ENCODE measurements at regions not wholly inside any gene's neighbourhood (a gene's known extent, or its start where the extent isn't known, plus 50 kb on each side); places are given as distances from the start of the nearest gene placed in this dataset.

- H3K27me3 ChIP-seq (ENCODE audit: control insufficient read depth in 2 of 2, insufficient read depth in 2 of 2, low read length in 2 of 2): peaks cover 0 to 11% of the 10 kb centered on the region in 2 experiments; a peak in 1 of 5 replicates
- no peak overlapping the region for H3K4me3 ChIP-seq
- no TSS peak for BruUV-seq (replicated peaks)
- POLR2A ChIA-PET: no interaction called here
- H3K9ac ChIP-seq (ENCODE audit: insufficient read depth in 1 of 2, low read depth in 2 of 2, low read length in 2 of 2): no peak overlapping the region
- intact Hi-C loops (cut with micrococcal nuclease) (no loop called here), in situ Hi-C loops (cut with MboI) (no loop called here)
- no peaks in the 10 kb centered on the region for H3K36me3 ChIP-seq (ENCODE audit: control insufficient read depth, insufficient read depth, low read length)
- no peaks in the 10 kb centered on the region for H4K20me1 ChIP-seq (replicated peaks; ENCODE audit: control insufficient read depth, insufficient read depth, low read length)
- no peaks in the 10 kb centered on the region for H3K9me1 ChIP-seq (ENCODE audit: control insufficient read depth, insufficient read depth, low read length)
- CTCF ChIA-PET (ENCODE audit: low intra/inter-chr PET ratio): no interaction called here
- H3K79me2 ChIP-seq (ENCODE audit: control insufficient read depth, insufficient read depth, low read length): no peaks in the 10 kb centered on the region
- H3K4me1 ChIP-seq (replicated peaks in 1 of 2; ENCODE audit: control insufficient read depth in 2 of 2, insufficient read depth in 2 of 2, low read length in 2 of 2): no peaks in the 10 kb centered on the region
- no peak overlapping the region for H2AFZ ChIP-seq (ENCODE audit: low read depth, low read length)
- TF ChIP-seq ZNF592 (IDR thresholded peaks at IDR 0.05): no peak
- no peak for TF ChIP-seq KAT2B (IDR thresholded peaks at IDR 0.05; ENCODE audit: low read depth, low read length)
- TF ChIP-seq, protein P1, sequence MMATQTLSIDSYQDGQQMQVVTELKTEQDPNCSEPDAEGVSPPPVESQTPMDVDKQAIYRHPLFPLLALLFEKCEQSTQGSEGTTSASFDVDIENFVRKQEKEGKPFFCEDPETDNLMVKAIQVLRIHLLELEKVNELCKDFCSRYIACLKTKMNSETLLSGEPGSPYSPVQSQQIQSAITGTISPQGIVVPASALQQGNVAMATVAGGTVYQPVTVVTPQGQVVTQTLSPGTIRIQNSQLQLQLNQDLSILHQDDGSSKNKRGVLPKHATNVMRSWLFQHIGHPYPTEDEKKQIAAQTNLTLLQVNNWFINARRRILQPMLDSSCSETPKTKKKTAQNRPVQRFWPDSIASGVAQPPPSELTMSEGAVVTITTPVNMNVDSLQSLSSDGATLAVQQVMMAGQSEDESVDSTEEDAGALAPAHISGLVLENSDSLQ (IDR thresholded peaks at IDR 0.05): no peak
- TF ChIP-seq SREBF1 (IDR thresholded peaks at IDR 0.05; ENCODE audit: borderline replicate concordance, low read depth, low read length): no peak
- DNase-seq (ENCODE audit: extremely low read depth in 1 of 4, low spot score in 3 of 4): no peak
- H3K9me3 ChIP-seq (replicated peaks; ENCODE audit: control insufficient read depth, insufficient read depth, low read depth, low read length): no peaks in the 10 kb centered on the region
- ATAC-seq: no peak
- WGBS (ENCODE audit: insufficient coverage, low coverage, missing lambda C conversion rate): 0% methylated on average over 4 of the region's 4 CpGs
- FAIRE-seq: no peak
- H3K27ac ChIP-seq (ENCODE audit: extremely low read depth, low read depth, low read length): no peak overlapping the region
- no peak overlapping the region for H3K4me2 ChIP-seq (ENCODE audit: insufficient read depth, low read length)
Observed at GRCh38 chr2:236675051-236675450, 105.4 kb downstream of the ACKR3 start.

Measured in K562 (cell line).